CD4-positive, CD25-positive, alpha-beta regulatory T cell (primary cell): ENCODE measurements at regions not wholly inside any gene's neighbourhood (a gene's known extent, or its start where the extent isn't known, plus 50 kb on each side); places are given as distances from the start of the nearest gene placed in this dataset.

Source experiments
- ATAC-seq, 2 donors: fragments of 150-1000 bp; cut with Tn5 transposase; one replicate each; pipeline ENCODE4 v1.10.0; 2021; ENCODE audit warnings: low read depth in 2 of 2, moderate number of reproducible peaks in 2 of 2, moderate library complexity in 1 of 2
- DNase-seq, 3 donors: peaks; one replicate each; pipeline versions ENCODE4 v3.0.0 to v3.0.0-alpha.2; 2012 to 2022; ENCODE audit warnings: mixed read lengths in 1 of 3
- H3K27ac ChIP-seq: one replicate; pipeline ENCODE4 v1.7.0; 2013; ENCODE audit warnings: mild to moderate bottlenecking, low read length; ENCODE audit not compliant: insufficient read depth, poor library complexity, severe bottlenecking
- H3K27me3 ChIP-seq: one replicate; pipeline ENCODE4 v1.7.0; 2013; ENCODE audit warnings: low read length; ENCODE audit not compliant: control insufficient read depth, insufficient read depth
- H3K36me3 ChIP-seq: one replicate; pipeline ENCODE4 v1.7.0; 2013; ENCODE audit warnings: mild to moderate bottlenecking, low read length, moderate library complexity; ENCODE audit not compliant: control insufficient read depth, insufficient read depth
- H3K4me1 ChIP-seq: 2 replicates; pipeline ENCODE4 v1.7.0; 2013; ENCODE audit warnings: mild to moderate bottlenecking, low read length; ENCODE audit not compliant: insufficient read depth, control insufficient read depth, poor library complexity, severe bottlenecking
- H3K4me3 ChIP-seq: one replicate; pipeline ENCODE4 v1.7.0; 2013; ENCODE audit warnings: low read depth, mild to moderate bottlenecking, low read length, moderate library complexity
- H3K9me3 ChIP-seq, 2 experiments: 1 replicate in 1 of 2; 2 replicates in 1 of 2; pipeline ENCODE4 v1.7.0; 2013; ENCODE audit warnings: low read length in 2 of 2, mild to moderate bottlenecking in 1 of 2, moderate library complexity in 1 of 2; ENCODE audit not compliant: control insufficient read depth in 2 of 2
- H3K27ac Mint-ChIP-seq, 3 donors: one replicate each; pipeline ENCODE4 v1.8.0; 2020 to 2022; ENCODE audit warnings: mild to moderate bottlenecking in 3 of 3, mixed read lengths in 3 of 3, moderate library complexity in 2 of 3
- H3K27me3 Mint-ChIP-seq: one replicate; pipeline ENCODE4 v1.8.0; 2022; ENCODE audit warnings: mild to moderate bottlenecking, mixed read lengths
- H3K36me3 Mint-ChIP-seq: one replicate; pipeline ENCODE4 v1.8.0; 2020; ENCODE audit warnings: mixed read lengths
- H3K4me1 Mint-ChIP-seq, 4 donors: one replicate each; pipeline ENCODE4 v1.8.0; 2020 to 2022; ENCODE audit warnings: mixed read lengths in 4 of 4, mild to moderate bottlenecking in 1 of 4
- H3K4me3 Mint-ChIP-seq, 4 donors: one replicate each; pipeline ENCODE4 v1.8.0; 2020 to 2022; ENCODE audit warnings: mild to moderate bottlenecking in 4 of 4, mixed read lengths in 4 of 4, moderate library complexity in 3 of 4
- H3K9me3 Mint-ChIP-seq, 7 donors: one replicate each; pipeline ENCODE4 v1.8.0; 2020 to 2022; ENCODE audit warnings: mixed read lengths in 7 of 7, mild to moderate bottlenecking in 3 of 7, moderate library complexity in 2 of 7

DNA sequence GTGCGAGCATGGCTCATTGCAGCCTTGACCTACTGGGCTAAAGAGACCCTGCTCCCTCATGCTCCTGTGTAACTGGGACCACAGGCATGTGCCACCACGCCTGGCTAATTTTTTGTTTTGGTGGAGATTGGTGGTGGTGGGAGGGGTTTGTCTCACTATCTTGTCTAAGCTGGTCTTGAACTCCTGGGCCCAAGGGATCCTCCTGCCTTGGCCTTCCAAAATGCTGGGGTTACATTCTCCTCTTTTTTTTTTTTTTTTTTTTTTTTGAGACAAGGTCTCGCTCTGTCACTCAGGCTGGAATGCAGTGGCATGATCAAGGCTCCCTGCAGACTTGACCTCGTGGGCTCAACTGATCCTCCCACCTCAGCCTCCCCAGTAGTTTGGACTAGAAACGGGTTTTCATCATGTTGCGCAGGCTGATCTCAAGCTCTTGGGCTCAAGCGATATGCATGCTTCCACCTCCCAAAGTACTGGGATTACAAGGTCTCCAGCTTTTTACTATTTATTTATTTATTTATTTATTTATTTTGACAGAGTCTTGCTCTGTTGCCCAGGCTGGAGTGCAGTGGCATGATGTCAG, 238.3 kb downstream of the MYCN start:
- H3K9me3 ChIP-seq, result no peaks in the 10 kb centered on the region
- H3K4me3 Mint-ChIP-seq, result no peak overlapping the region
- no peak overlapping the region for H3K4me3 ChIP-seq
- H3K9me3 Mint-ChIP-seq, result peaks cover 0 to 1% (median 0%) of the 10 kb centered on the region in 7 donors
- no peaks in the 10 kb centered on the region for H3K36me3 Mint-ChIP-seq
- no peak overlapping the region for H3K27ac ChIP-seq
- no peaks in the 10 kb centered on the region for H3K27me3 Mint-ChIP-seq
- no peaks in the 10 kb centered on the region for H3K36me3 ChIP-seq
- DNase-seq (no peak), ATAC-seq (no peak)
- H3K27ac Mint-ChIP-seq, result no peak overlapping the region
- no peaks in the 10 kb centered on the region for H3K4me1 ChIP-seq
- no peaks in the 10 kb centered on the region for H3K27me3 ChIP-seq
- H3K4me1 Mint-ChIP-seq, result no peaks in the 10 kb centered on the region

DNA sequence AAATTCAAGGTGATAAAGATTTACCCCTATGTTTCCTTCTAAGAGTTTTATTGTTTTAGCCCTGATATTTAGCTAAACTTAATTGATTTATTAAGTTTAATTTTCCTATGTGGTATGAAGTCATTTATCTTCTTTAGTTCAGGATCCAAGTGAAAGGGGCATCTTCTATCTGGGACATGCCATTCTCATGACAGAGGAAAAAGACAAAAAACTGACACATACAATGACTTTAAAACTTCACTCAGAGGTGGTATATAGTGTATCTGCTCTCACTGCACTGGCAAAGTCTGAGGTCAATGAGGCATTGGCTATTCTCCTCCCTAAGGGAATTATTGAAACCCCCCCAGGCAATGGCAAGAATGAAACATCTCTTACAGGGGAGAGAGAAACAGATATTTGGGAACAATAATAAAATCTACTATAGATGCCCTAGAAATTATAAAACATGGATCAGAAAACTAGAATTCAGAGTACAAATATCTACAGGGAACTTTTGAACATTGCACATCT, 237.4 kb downstream of the MYCN start:
- ATAC-seq (no peak), DNase-seq (no peak)
- no peaks in the 10 kb centered on the region for H3K36me3 ChIP-seq
- Mint-ChIP-seq H3K27ac (no peak overlapping the region), H3K4me3 (no peak overlapping the region), H3K27me3 (no peaks in the 10 kb centered on the region), H3K4me1 (no peaks in the 10 kb centered on the region), H3K36me3 (no peaks in the 10 kb centered on the region), H3K9me3 (peaks cover 0 to 1% (median 0%) of the 10 kb centered on the region in 7 donors)
- H3K4me3 ChIP-seq, result no peak overlapping the region
- no peaks in the 10 kb centered on the region for H3K9me3 ChIP-seq
- no peak overlapping the region for H3K27ac ChIP-seq
- H3K4me1 ChIP-seq, result no peaks in the 10 kb centered on the region
- H3K27me3 ChIP-seq, result no peaks in the 10 kb centered on the region

DNA sequence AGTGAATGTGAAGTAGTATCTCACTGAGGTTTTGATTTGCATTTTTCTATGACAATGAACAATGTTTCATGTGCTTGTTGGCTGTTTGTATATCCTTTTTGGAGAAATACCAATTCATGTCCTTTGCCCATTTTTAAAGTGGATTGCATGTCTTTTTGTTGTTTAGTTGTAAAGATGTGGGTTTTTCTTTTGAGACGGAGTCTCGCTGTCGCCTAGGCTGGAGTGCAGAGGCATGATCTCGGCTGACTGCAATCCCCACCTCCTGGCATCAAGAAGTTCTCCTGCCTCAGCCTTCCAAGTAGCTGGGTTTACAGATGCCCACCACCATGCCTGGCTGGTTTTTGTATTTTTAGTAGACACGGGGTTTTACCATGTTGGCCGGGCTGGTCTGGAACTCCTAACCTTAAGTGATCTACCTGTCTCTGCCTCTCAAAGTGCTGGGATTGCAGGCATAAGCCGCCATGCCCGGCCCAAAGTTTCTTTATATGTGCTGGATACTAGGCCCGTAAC, 236.7 kb downstream of the MYCN start:
- no peak overlapping the region for H3K27ac Mint-ChIP-seq
- H3K9me3 Mint-ChIP-seq, result peaks cover 0 to 1% (median 0%) of the 10 kb centered on the region in 7 donors
- H3K36me3 ChIP-seq, result no peaks in the 10 kb centered on the region
- no peaks in the 10 kb centered on the region for H3K9me3 ChIP-seq
- ATAC-seq, result no peak
- DNase-seq, result no peak
- H3K27me3 ChIP-seq, result no peaks in the 10 kb centered on the region
- no peaks in the 10 kb centered on the region for H3K27me3 Mint-ChIP-seq
- no peaks in the 10 kb centered on the region for H3K36me3 Mint-ChIP-seq
- H3K4me3 Mint-ChIP-seq, result no peak overlapping the region
- no peaks in the 10 kb centered on the region for H3K4me1 ChIP-seq
- H3K4me3 ChIP-seq, result no peak overlapping the region
- no peaks in the 10 kb centered on the region for H3K4me1 Mint-ChIP-seq
- H3K27ac ChIP-seq, result no peak overlapping the region

DNA sequence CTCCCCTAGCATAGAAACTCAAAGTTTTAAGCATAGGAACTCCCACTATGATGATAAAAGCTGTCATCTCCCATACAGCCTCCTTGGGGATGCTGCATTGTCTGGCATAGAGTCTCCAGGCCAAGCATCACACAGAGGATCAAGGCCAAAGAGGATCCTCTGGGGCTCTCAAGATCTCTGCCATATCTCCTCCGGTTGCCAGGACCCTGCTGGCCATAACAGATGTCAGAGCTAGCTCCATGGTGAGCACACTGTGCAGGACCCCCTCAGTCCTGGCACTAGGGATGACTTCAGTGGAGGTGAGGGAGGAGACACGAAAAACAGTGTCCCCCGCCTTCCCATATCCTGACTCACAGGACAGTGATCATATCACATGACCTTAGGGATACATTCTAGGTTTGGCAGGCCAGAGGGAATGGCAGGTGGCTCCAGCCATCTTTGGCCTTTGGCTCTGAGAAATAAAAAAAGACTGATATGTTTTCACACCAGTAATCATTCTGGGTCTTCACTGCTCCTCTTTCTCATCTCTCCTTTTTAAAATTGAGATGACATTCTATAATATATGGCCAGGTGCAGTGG, 235.0 kb downstream of the MYCN start:
- Mint-ChIP-seq H3K4me3 (no peak overlapping the region), H3K4me1 (no peaks in the 10 kb centered on the region), H3K9me3 (peaks cover 0 to 1% (median 0%) of the 10 kb centered on the region in 7 donors), H3K36me3 (no peaks in the 10 kb centered on the region), H3K27me3 (no peaks in the 10 kb centered on the region), H3K27ac (no peak overlapping the region)
- Histone ChIP-seq H3K27ac (no peak overlapping the region), H3K9me3 (no peaks in the 10 kb centered on the region), H3K36me3 (no peaks in the 10 kb centered on the region), H3K27me3 (no peaks in the 10 kb centered on the region), H3K4me1 (no peaks in the 10 kb centered on the region), H3K4me3 (no peak overlapping the region)
- no peak for DNase-seq
- ATAC-seq, result no peak

DNA sequence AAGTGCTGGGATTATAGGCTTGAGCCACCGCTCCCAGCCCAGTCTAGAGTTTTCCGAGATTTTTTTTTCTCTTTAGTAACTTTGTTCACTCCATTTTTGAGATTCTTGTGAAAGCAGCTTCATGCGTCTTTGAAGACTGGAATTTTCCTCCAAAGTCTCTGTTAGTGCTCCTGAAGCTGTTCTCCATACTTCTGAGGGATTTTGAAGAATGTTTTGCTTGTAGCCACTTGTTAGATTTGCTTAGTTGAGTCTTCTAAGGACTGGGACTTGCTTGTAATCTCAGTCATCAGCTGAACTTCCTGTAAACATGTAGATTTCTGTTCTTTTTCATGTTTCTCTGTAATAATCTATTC, 234.3 kb downstream of the MYCN start:
- Histone ChIP-seq H3K4me1 (no peaks in the 10 kb centered on the region), H3K4me3 (no peak overlapping the region), H3K9me3 (no peaks in the 10 kb centered on the region), H3K27me3 (no peaks in the 10 kb centered on the region), H3K27ac (no peak overlapping the region), H3K36me3 (no peaks in the 10 kb centered on the region)
- H3K27me3 Mint-ChIP-seq, result no peaks in the 10 kb centered on the region
- no peaks in the 10 kb centered on the region for H3K36me3 Mint-ChIP-seq
- H3K4me3 Mint-ChIP-seq, result no peak overlapping the region
- no peaks in the 10 kb centered on the region for H3K4me1 Mint-ChIP-seq
- DNase-seq, result no peak
- no peak for ATAC-seq
- peaks cover 0 to 1% (median 0%) of the 10 kb centered on the region in 7 donors for H3K9me3 Mint-ChIP-seq
- H3K27ac Mint-ChIP-seq, result no peak overlapping the region

DNA sequence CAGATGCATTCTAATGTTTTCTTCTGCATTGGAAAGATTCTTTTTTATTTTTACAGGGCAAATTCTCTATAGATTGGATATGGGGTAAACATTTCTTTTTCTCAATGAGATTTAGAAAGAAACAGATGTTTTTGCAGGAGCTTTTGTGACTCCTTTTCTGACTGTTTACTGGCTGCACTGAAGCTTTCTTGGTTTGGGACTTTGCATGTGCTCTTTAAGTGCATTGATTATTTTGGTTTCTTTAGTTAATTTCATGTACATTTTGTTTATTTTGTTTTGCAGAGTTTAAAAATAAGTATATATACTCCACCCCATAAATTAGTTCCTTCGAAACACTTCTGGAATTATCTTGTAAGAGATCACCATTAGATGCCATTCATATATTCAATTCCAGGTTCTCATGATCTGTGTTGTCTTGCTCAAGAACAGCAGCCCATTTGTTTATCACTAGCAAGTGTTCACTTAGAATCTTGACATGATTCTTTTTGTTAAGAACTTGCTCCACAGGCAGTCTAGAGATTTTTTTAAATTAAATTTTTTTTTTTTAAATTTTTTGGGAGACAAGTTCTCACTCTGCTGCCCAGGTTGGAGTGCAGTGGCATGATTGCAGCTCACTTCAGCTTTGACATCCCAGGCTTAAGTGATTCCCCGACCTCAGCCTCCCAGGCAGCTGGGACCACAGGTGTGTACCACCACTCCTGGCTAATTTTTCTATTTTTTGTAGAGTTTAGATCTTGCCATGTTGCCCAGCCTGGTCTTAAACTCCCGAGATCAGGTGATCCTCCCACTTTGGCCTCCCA, 233.7 kb downstream of the MYCN start:
- no peaks in the 10 kb centered on the region for H3K4me1 ChIP-seq
- H3K9me3 Mint-ChIP-seq, result peaks cover 0 to 1% (median 0%) of the 10 kb centered on the region in 7 donors
- no peak overlapping the region for H3K4me3 ChIP-seq
- H3K4me1 Mint-ChIP-seq, result peaks cover 0 to 4% (median 0%) of the 10 kb centered on the region in 4 donors
- no peaks in the 10 kb centered on the region for H3K36me3 ChIP-seq
- H3K27ac ChIP-seq, result no peak overlapping the region
- no peak overlapping the region for H3K4me3 Mint-ChIP-seq
- H3K27me3 Mint-ChIP-seq, result no peaks in the 10 kb centered on the region
- no peak overlapping the region for H3K27ac Mint-ChIP-seq
- H3K27me3 ChIP-seq, result no peaks in the 10 kb centered on the region
- H3K36me3 Mint-ChIP-seq, result no peaks in the 10 kb centered on the region
- ATAC-seq (no peak), DNase-seq (no peak)
- H3K9me3 ChIP-seq, result no peaks in the 10 kb centered on the region

DNA sequence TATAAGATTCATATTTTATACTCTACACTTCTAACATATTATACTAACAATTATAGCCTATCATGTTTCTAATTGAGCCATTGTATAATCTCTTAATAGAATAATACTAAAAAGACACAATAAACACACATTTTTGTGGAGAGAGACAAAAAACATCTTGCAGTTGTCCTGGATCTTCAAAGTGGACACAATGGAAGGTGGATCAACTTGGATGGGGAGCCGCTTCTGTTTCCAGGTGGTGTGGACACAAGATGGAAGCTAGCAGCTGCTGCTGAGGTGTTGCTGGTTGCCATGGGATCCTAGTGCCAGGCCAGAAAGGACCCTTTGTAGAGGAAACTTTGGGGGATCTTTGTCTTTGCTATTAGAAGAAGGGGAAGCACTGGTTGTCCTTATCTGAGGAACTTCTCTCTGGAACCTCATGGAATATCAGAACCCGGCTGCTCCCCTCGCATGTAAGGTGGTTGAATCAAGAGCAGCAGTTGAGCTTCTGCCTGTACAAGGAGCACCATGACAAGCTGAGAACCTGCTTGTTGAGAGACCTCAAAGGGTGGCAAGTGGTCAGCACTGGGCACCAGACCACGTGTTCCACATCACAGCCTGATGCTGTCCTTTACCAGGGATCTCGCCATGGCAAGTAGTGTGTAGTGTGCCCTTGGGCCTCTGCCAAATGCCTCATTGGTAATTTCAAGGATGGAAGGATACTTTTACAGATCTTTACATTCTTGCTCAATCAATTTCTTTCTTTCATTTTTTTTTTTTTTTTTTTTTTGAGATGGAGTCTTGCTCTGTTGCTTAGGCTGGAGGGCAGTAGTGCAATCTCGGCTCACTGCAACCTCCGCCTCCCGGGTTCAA, 232.2 kb downstream of the MYCN start:
- Histone ChIP-seq H3K36me3 (no peaks in the 10 kb centered on the region), H3K4me1 (no peaks in the 10 kb centered on the region), H3K9me3 (no peaks in the 10 kb centered on the region), H3K27ac (no peak overlapping the region), H3K27me3 (no peaks in the 10 kb centered on the region), H3K4me3 (no peak overlapping the region)
- no peaks in the 10 kb centered on the region for H3K27me3 Mint-ChIP-seq
- DNase-seq, result no peak
- peaks cover 0 to 4% (median 2%) of the 10 kb centered on the region in 4 donors for H3K4me1 Mint-ChIP-seq
- no peak overlapping the region for H3K4me3 Mint-ChIP-seq
- peaks cover 0 to 1% (median 0%) of the 10 kb centered on the region in 7 donors for H3K9me3 Mint-ChIP-seq
- H3K27ac Mint-ChIP-seq, result no peak overlapping the region
- no peak for ATAC-seq
- H3K36me3 Mint-ChIP-seq, result no peaks in the 10 kb centered on the region
